Middle frontal gyrus (tissue), 1 donor: ENCODE measurements at regions not wholly inside any gene's neighbourhood (a gene's known extent, or its start where the extent isn't known, plus 50 kb on each side); places are given as distances from the start of the nearest gene placed in this dataset.

ENCODE experiments used
- DNase-seq: peaks from one replicate; pipeline ENCODE4 v3.0.0-alpha.2; 2015; ENCODE audit warnings: low spot score; ENCODE audit errors: extremely low spot score

DNA sequence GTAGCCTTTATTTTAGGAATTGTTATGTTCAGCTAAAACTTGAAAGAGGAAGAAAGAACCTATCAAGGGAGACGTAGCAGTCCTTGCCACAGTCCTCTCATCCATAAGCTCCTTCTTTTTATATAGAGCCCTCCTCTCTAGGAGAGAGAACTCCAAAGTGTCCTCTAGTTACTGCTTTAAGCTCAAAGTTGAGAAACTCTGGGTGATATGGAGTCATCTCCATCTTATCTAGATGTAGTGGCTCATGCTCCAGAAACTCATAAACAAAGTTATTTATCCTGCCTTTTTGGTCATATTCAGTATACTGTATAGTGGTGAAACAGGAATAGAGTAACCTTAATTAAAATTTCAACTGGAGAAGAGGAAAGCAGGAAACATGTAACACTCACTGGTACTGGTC is 90.4 kb upstream of the ATF7IP start:
- DNase-seq: no peak

DNA sequence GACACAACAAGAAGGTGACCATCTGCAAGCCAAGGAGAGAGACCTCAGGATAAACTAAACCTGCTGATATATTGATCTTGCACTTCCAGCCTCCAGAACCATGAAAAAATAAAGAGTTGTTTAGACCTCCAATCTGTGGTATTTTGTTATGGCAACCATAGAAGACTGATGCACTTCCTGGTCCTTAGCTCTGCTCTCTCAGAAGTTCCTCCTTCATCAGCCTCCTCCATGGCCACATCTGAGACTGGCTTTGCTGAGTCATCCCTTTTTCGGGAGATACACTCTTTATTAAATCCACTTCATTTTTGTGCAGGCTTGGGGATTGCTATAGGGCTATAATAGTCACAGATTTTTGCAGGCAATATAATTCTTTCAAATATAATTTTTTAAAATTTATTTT is 89.6 kb upstream of the ATF7IP start:
- no peak for DNase-seq

DNA sequence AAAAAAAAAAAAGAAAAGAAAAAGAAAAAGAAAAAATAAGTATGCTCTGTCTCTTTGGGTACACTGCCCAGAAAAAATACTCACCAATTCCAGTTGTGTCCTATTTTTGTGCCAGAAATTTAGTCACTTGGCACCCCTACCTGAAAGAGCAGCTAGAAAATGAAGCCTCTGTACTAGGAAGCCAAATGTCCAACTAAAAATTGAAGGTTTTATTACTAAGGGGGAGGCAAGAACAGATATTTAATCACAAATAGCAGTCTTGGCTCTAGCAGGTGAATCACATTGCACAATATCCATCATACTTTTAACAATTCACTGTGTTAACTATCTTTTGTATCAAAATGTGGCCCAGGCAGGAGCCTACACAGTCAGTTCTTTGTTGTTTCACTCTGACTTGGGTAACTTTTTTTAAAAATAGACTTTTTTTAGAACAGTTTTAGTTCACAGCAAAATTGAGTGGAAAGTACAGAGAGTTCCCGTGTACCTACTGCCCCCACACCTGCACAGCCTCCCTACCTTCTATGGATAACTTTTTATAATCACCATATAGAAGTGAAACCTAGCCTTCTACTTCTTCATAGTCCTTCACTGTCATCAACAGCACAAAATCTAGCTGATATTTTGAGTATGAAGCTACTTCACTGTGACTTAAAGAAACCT is 87.1 kb upstream of the ATF7IP start:
- DNase-seq: no peak

DNA sequence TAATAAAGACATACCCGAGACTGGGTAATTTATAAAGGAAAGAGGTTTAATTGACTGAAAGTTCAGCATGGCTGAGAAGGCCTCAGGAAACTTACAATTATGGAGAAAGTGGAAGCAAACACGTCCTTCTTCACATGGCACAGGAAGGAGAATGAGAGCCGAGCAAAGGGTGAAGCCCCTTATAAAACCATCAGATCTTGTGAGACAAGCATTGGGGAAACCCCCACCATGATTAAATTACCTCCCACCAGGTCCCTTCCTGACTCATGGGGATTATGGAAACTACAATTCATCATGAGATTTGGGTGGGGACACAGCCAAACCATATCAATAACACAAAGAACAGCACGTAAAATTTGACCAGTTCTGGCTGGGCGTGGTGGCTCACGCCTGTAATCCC is 85.6 kb upstream of the ATF7IP start:
- no peak for DNase-seq

DNA sequence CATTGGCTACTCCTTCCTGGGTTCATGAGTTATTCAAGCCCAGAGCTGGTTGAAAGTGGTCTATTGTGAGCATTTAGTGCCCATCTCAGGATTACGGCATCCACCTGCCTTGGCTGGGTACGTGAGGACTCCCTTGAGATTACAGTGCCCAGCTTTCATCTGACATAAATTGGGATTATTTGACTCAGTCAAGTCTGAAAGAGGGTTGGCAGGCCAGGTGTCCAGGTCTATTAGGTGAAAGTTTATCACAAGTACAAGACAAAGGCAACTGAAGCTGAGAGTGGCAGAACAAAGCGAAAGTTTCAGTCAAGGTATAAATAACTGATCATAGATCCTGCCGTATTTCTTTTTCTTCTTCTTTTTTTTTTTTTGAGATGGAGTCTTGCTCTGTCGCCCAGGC is 84.6 kb upstream of the ATF7IP start:
- no peak for DNase-seq

DNA sequence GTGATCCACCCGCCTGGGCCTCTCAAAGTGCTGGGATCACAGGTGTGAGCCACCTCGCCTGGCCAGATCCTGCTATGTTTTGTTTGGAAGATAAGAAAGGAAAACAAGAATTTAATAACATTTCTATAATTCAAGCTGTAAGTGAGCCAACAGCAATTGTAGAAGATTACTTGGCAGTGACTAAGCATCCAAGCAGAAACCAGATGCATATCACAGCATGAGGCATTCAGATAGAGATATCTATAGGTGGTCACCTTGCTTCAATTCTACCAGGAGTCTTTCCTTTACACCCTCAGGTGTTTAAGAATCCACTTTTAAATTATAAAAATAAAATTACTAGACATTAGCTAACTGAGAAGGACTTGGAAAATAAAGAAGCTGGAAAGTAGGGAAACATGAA is 83.9 kb upstream of the ATF7IP start:
- no peak for DNase-seq

DNA sequence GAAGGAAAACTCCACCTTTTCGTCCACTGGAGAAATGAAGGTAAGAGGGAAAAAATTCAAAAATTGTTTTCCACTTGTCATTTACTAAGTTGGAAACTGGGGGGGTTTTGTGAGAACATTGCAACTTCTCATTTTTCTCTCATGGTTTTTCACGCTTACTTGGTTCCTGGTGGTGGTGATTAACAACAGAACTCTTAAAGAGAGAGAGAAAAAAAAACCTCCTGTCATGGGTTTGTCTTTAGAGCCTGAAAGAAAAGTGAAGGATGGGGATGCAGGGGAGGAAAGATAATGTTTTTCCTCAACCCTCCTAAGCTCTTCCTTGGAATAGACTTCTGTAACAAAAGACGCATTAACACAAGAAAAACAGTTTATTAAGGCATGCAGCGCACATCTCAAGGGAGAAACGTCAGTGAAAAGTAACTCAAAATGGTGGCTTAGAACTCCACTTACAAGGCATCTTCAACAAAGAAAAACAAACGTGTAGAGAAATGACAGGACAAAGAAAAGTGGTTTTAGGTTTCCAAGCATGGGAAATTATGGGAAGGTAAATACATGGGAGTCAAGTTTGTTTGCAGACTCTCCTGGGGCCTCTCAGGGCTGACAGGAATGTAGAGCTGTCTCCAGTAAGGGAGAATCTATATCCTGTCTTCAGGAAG is 81.9 kb upstream of the ATF7IP start:
- no peak for DNase-seq

DNA sequence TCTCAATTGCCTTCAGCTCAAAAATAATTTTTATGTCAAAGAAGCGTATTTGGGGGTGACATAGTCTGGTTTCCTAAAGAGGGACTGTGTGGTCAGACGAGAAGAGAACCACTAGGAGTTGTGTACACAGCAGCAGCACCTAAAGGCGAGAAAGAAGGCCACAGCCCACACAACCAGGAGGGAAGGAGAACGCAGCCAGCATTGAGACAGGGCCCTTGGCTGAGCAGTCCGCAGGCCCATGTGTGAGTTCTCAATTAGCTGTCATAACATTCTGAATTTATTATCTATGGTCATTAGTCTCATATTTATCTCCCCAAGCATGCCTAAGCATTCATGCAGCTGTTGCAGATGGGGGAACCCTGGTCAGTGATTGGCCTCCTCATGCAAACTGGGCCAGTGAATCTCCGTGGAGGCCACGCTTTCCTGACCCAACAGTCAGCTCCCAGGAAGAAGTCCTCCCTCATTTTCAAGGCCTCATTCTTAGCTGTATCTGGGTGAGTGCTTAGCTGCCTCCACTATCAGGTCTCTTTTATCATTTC is 81.2 kb upstream of the ATF7IP start:
- no peak for DNase-seq

DNA sequence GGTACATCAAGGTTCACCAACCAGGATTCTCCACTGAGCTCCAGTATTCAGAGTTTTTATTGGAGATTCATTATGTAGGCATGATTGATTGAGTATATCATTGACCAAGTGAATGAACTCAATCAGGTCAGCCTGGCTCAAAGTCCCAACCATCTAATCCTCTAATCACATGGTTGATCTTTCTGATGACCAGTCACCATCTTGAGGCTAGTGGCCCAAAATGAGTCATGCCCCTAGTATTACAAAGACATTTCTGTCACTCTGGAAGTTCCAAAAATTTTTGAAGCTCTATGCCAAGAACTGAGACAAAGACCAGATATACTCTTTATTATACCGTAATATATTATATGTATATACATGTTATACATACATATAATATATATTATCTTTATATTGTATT is 75.9 kb upstream of the ATF7IP start:
- no peak for DNase-seq

DNA sequence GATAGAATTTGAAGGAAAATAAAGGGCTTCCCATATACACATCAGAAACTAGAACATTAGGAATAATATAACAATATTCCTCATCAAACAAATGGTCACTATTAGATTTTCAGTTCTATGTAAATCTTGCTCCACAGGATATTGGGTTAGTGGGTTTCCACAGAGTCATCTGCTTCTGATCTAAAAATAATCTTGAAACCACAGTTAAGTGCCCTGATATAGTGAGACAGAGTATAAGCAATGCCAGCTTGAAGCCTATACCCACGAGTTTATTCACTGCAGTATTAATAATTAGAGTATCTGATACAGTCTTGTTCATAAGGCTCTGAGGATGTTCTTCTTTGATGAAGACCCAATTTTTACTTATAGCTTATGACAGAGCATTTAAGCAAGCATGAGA is 74.5 kb upstream of the ATF7IP start:
- no peak for DNase-seq

DNA sequence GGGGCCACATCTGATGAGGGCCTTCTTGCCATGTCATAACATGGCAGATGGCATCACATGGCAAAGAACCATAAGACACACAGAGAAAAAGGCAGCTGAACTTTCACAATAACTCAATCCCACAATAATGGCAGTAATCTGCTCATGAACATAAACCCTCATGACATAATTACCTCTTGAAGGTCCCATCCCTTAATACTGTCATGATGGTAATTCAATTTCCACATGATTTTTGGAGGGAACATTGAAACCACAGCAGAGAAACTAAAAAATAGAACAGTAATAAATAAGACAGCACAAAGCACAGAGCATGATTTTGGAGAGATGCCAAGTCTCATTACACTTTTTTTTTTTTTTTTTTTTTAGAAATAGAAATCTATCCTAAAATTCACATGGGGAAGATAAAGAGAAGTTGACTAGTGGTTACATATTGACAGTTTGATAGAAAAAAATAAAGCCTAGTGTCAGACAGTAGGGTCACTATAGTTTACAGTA is 61.8 kb upstream of the ATF7IP start:
- DNase-seq: no peak

DNA sequence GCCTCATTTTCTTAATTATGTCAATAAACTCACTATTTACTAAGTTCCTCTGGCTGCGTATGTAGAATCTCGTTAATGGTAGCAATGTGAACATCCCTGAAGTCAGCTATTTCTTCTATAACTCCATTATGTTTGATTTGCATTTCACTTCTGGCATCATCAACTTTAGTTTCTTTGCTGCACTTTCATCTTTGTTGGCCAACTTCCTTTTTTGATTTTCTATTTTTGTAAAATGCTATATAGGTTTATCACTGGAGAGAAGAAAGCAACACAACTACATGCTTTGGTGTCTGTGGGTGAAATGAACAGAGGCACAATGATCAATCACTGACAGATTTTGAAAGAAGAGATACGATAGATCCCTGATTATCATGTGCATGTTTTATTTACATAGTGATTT is 58.5 kb upstream of the ATF7IP start:
- no peak for DNase-seq

DNA sequence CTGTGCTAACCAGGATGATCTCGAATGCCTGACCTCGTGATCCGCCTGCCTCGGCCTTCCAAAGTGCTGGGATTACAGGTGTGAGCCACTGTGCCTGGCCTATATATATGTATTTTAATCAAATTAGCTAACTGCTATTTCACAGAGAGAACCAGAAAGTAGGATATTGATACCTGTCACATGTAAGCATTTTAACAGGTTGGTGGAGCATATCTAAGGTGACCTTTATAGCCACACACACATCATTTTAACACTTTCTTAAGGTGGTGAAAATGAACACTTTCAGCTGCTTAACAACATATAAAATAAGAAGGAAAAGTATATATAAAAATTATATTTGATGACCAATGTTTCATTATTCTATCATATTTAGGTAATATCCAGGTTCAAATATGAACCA is 57.0 kb upstream of the ATF7IP start:
- DNase-seq: no peak

DNA sequence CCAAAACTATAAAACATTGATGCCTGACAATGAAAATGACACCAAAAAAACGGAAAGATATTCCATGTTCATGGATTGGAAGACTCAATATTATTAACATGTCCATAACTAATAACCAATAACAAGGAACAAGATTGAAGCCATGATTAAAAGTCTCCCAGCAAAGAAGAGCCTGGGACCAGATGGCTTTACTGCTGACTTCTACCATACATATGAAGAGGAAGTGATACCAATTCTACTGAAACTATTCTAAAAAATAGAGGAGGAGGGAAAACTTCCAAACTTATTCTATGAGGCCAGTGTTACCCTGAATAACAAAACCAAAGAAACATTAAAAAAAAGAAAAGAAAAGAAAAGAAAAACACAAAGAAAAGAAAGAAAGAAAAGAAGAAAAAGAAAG is 54.6 kb upstream of the ATF7IP start:
- DNase-seq: no peak

DNA sequence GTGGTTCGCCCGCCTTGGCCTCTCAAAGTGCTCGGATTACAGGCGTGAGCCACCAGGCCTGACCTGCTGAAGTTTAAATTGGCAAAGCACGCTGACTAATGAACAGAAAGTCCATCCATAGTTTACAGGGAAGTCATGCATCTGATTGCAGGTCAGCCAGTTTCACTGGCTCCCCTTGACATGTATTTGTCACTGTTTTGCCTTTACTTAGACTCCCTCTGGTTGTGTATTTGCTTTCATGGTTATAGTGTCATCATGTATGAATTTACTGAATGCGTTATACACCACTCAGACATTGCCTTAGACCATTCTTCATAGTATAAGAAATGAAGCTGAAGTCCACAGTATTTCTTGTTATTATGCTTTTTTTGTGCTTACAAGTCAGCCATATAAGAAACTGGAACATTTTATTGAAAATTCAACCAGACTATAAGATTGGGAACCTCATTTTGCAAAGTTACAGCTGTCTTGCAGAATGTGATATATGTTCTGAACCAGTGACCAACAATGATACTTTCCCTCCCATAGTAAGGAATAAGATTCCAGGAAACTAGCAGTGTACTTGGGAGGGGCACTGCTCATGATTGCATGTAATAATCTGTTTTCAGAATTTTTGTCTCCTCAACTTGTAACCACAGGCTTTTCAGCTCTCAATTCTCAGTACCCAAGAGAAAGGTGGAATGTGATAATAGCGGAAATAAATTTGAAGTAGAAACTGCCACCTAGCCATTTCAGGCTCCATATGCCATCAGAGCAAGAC is 51.9 kb upstream of the ATF7IP start:
- DNase-seq: no peak

DNA sequence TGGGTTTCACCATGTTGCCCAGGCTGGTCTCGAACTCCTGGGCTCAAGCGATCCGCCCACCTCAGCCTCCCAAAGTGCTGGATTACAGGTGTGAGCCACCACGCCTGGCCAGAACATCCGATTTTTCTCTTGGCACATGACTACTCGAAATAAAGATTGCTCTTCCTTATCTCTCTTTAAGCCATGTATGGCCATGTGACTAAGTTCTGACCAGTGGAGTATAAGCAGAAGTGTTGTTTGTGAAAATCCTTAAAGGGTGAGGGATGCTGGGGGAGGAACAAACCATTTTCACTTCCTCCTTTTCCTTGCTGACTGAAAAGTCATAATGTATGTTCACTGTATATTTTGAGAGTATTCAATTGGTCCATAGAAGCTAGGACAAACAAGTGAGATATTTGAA is 50.7 kb upstream of the ATF7IP start:
- no peak for DNase-seq

DNA sequence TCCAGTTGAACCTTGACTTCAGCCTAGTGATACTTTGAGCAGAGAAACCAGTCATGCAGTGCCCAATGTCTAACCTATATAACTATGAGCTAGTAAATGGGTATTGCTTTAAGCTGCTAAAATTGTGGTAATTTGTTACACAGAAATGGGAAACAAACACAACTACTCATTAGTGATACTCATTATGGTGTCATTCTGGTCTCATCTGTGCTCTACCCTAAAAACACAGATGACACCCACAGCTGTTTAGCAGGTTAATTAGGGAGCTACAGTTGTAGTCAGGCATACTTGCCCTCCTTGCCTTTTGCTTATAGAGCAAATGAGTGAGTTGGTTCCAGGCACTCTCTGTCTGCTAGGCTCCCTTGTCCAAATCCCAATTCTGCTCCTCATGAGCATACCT is 50.0 kb upstream of the ATF7IP start:
- DNase-seq: no peak
